GM18907 (cell line): ENCODE measurements at regions not wholly inside any gene's neighbourhood (a gene's known extent, or its start where the extent isn't known, plus 50 kb on each side); places are given as distances from the start of the nearest gene placed in this dataset.

ENCODE experiments used
- ATAC-seq: cut with Tn5 transposase; IDR thresholded peaks from one replicate; pipeline ENCODE4 v1.9.1; 2021; ENCODE audit warnings: mild to moderate bottlenecking, moderate library complexity; ENCODE audit not compliant: unreplicated experiment

DNA sequence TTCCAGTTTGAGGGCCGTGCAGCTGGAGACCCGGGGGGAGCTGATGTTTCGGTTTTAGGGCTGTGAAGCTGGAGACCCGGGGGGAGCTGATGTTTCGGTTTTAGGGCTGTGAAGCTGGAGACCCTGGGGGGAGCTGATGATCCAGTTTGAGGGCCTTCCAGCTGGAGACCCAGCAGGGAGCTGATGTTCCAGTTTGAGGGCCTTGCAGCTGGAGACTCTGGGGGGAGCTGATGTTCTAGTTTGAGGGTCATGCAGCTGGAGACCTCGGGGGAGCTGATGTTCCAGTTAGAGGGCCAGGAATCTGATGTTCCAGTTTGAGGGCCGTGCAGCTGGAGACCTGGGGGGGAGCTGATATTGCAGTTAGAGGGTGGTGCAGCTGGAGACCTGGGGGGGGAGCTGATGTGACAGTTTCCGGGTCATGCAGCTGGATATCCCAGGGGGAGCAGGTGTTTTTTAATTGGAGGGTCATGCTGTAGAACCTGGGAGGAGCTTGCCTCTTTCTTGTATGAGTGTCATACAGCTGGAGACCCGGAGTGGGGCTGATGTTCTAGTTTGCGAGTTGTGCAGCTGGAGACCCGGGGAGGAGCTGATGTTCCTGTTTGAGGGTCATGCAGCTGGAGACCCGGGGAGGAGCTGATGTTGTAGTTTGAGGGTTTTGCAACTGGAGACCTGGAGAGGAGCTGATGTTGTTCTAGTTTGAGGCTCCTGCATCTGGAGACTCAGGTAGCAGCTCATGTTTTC lies 153.2 kb downstream of the RTP5 start:
- ATAC-seq, result no peak

DNA sequence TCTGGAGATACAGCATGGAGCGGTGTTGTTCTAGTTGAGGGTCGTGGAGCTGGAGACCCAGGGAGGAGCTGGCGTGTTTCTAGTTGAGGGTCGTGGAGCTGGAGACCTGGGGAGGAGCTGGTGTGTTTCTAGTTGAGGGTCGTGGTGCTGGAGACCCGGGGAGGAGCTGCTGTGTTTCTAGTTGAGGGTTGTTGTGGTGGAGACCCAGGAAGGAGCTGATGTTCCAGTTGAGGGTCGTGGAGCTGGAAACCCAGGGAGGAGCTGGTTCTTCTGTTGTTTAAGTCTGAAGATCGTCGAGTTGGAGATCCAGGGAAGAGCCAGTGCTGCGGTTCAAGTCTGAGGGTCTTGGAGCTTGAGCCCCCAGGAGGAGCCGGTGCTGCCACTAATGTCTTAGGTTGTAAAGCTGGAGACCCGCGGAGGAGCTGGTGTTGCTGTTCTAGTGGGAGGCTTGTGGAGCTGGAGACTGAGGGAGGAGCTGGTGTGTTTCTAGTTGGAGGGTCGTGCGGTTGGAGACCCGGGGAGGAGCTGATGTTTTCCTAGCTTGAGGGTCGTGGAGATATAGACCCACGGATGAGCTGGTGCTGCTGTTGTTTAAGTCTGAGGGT lies 155.3 kb downstream of the RTP5 start:
- no peak for ATAC-seq

DNA sequence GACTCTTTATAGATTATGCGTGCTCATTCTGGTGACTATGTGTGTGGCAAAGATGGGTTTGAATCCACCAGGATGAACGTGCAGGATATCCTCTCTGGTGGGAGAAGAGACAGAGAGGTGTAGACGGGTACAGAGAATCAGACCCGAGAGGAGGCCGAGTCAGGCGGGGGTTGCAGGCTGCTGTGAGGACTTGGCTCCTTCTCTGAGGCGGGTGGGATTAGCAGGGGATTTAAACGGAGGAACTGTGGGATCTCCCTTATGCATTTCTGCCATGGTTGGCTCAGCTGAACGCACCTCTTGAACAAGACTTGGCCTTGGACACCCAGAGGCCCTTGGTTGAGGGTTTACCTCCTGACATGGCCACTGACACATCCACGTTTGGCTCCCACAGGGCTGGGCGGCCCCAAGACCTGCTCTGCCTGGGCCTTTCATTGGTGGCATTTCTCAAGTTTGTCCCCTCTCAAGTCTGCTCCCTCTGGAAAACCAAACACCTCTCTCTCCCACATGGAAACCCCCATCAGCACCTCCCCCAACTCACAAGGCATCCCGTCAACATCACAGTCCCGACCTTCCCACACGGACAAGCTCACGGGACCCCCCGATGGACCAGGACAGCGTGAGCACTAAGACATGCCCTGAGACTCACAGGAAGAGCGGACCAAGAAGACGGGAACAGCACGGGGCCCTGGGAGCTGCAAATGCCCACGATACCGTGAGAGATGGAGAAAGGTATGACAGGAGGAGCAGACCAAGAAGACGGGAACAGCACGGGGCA lies 158.3 kb downstream of the RTP5 start:
- no peak for ATAC-seq

DNA sequence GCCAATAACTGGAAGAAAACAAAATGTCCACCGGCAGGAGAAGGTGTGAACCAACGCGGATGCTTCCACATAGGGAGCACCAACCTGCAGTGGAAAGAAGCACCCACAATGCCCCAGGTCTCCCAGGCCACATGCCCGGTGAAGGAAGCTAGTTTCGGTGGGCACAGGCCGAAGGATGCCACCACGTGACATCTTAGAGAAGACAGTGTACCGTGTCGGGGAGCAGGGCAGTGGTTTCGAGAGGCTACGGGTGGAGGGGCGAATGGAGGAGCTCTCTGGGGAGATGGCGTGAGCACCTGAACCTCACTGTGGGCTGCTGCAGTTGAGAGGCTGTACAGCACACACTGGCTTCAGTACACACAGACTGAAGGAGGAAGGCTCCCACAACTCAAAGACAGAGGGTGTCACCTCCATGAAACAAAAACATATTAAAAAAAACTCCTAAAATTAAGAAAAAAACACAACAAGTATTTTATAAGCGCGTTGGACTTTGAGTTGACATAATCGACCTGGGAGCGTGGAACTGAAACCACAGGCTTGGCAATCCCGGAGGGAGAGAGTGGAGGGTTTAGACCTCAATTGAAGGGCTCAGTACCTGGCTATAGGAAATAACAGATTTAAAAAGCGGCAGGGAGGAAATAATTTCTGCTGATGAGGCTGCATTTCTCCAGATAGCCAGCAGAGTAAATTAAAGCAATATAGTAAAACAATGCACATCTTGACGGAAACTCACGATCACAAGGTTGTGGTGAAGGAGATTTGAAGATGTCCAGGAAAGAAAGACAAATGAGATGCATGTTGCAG lies 160.1 kb downstream of the RTP5 start:
- ATAC-seq, result no peak

GRCh38 chr2:242030226-242030575 lies 160.7 kb downstream of the RTP5 start:
- ATAC-seq, result no peak

GRCh38 chr2:242030858-242031257 lies 161.3 kb downstream of the RTP5 start:
- ATAC-seq, result no peak

DNA sequence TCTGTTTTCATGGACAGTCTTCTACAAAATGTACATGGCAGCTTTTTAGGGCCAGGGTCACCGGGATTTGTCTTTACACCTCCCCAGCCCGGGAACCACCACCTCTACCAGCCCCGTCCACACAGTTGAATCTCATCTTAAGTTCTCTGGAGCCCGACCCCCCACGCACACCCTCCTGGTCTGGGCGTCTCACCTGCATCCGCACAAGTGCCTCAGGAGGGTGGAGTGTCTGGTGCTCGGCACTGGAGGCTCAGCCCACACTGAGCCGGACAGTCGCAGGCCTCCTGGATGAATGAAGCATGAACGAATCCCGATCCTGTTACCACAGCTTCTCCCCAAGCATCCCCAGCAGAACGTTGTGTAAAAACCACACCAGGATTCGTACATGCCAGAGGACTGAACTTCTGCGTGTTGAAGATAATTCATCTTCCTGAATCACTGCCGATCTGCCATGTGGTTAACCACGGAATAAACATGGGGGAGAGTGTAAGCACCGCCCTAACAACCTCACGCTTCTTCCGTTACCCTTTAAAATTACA lies 162.0 kb downstream of the RTP5 start:
- ATAC-seq, result no peak

DNA sequence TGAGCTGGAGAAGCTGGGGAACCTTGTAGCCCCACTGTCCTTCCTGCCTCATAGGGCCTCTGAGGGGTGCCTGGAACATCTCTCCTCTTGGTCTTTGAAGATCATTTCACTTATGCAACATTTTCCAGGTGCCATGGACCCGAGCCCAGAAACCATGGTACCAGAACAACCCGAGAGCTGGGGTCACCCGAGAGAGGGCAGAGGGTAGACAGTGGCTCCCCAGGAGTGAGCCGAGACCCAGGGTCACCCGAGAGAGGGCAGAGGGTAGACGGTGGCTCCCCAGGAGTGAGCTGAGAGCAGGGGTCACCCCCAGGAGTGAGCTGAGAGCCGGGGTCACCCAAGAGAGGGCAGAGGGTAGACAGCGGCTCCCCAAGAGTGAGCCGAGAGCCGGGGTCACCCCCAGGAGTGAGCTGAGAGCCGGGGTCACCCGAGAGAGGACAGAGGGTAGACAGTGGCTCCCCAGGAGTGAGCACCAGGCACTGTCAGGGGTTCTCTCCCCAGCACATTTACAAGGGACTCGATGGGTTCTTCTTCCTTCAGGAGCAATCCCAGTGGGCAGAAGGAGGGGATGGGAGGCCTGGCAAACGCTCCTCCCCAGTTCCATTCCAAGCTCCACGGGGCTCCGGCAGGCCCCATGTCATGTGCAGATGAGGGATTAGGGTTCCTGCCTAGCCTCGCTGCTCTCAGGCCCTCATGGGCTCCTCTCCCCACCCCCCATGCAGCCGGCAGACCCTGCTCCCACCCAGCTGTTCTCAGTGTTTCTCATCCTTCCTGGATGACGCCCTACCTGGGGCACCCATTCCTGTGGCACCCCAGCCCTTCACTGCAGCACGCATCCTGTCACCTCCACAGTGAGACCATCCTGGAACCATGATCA lies 163.5 kb downstream of the RTP5 start:
- no peak for ATAC-seq

- ATAC-seq, result no peak
Measured at GRCh38 chr2:242034138-242034537, 164.6 kb downstream of the RTP5 start.

DNA sequence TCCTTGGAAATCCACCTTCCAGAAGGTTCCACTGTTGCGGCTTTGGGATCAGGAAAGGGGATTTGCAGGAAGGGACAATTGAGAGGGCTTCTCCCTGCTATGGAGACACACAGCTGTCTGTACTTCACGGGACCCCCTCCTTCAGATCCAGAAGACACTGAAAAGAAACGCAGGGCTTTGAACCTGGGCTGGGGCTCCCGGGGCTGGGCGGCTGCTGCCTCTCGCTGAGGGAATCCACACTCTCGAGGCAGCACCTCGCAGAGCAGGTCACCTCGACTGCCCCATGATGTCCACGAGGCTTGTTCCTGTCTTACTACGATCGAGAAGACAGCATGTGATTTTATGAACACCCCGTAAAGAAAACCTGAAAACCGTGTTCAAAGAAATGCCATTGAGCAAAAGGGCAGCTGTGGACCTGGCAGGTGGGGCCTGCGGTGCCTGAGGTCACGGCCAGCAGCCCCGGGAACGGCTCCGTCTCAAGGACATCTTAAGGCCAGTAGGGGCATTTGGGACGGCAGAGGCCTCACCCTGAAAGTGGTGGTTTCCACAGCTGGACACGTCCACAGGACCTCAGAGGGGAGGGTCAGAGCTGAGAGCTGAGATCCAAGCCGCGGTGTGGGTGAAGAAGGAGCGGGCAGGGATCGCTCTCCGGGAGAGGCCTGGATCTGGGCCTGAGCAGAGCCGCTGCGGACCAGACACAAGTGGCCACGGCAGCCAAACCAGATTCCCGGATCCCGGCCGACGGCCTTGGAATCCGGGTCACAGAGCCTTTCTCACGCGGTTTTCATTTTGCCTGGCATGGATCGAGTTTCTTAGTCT lies 165.7 kb downstream of the RTP5 start:
- no peak for ATAC-seq

- no peak for ATAC-seq
Measured at GRCh38 chr2:242035858-242036652, 166.5 kb downstream of the RTP5 start.

DNA sequence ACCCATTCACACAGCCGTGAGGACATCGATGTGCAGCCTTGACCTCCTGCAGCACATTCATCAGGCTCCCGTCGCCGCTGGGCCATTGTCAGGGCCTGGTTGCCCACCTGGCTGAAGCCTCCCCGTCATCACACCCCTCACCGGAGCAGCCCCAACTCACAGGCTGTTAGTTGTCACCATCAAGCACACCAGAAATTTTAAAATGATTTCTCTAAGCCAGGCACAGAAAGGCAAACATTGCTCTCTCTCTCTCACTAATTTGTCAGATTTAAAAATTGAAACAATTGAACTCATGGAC lies 167.1 kb downstream of the RTP5 start:
- ATAC-seq, result no peak

DNA sequence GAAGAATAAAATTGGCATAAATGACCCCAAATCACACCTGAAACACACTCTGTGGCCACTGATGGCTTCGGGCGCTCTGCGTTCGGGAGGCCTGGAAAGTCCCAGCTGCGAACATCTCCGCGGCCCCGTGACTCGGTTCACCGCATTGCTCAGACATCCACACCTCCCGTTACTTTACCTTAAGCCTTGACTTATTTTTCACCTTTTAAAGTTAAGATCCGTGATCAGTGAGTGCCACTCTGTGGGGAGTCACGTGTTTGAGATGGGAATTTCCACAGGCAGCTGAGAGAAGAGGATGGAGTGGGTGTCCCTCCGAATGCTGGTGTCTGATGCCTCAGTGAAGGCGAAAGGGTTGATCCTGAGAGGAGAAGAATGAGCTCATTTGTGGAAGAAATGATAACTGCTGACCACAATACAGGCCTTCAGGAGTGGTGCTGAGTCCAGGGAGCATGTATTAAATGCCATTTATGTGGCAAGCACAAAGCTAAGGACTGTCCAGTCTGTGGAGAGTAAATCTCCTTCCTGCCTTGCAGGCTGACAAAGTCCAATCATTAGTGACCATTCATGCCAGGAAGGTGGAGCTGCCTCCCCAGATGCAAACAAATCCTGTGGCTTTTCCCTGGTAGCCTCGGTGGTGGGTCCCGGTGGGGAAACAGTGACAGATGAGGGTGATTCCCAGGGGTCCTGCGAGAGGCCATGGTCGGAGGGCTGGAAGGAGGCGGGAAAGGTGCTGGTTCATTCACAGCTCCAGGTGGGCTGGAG lies 168.8 kb downstream of the RTP5 start:
- no peak for ATAC-seq

DNA sequence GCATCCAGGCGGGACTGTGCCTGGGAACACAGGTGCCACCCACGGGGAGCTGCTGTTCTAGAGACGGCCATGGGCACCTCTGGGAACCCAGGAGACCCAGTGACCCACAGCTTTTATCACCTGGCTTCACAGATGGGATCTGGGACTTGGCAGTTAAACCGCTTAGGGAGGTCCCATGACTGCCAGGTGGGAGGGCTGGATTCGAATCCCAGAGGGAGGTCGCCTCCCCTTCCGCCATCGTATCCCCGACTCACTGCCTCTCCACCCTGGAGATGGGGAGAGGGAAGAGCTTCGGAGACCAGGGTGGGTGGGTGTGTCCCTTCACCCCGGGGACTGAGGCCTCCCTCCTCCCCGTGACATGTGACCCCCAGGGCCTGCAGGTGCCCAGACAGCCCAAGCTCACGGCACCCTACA lies 169.4 kb downstream of the RTP5 start:
- no peak for ATAC-seq

DNA sequence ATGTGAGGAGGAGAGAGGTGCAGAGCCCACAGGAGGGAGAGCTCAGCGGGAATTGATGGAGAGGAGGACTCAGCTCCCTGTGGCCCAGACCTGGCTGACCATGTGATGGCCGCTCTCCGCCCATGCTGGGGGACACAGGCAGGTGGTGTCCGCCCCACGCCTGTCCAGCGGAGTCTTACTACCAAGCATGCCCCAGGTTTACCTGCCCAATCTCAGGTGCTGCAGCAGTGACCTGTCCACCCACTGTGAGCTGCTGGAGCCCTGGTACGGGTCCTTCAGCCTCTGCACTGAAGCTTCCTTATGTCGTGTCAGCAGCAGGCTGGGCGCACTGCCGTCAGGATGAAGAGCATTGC lies 170.8 kb downstream of the RTP5 start:
- no peak for ATAC-seq

DNA sequence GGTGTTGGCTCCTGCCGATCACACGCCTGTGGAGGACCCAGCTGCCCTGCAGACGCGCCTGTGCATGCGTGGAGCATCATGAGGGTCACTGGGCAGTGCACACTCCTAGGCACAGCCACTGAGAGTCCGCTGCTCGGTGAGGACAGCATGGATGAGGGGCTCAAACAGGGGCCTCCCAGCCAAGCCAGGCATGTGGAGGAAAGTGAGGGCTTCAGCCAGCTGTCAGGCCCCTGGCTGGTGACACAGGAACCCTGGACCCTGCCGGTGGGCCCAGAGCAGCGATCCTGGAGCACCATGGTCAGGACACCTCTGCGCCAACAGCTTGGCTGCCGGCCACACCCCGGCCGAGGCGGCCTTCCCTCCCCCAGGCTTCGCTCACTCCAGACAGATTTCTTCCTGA lies 171.2 kb downstream of the RTP5 start:
- ATAC-seq, result no peak

DNA sequence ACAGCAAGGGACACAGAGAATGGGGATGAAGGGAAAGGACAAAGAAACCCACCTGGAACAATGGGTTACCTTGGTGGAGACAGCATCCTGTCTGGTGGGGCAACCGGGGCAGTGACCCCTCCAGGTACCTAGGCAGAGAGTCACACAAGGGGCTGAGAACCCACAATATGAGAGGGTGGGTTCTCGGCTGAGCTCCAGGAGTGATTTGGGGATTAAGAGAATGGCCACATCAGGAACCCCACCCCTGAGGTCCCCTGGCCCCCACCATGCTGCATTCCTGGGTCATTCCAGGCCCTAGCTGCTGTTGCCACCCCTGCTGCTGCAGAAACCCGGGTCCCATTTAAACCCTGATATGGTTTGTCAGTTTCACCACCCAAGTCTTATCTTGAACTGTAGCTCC lies 172.3 kb downstream of the RTP5 start:
- ATAC-seq, result no peak
